ENCODE measurements at regions not wholly inside any gene's neighbourhood (a gene's known extent, or its start where the extent isn't known, plus 50 kb on each side); places are given as distances from the start of the nearest gene placed in this dataset.

GRCh38 chr5:67293226-67293625 is 96.6 kb upstream of the CD180 start:
- TF ChIP-seq CTCF (tag by site-specific recombination; IDR thresholded peaks at IDR 0.05) (no peak), ZNF530 (tag by site-specific recombination; IDR thresholded peaks at IDR 0.05; ENCODE audit: low read depth) (no peak), PRDM10 (tag by site-specific recombination; IDR thresholded peaks at IDR 0.05) (no peak), ZNF529 (tag by site-specific recombination; IDR thresholded peaks at IDR 0.05; ENCODE audit: insufficient replicate concordance) (no peak)

All from HEK293 (cell line).